Stomach (tissue), 4 donors: ENCODE measurements at regions not wholly inside any gene's neighbourhood (a gene's known extent, or its start where the extent isn't known, plus 50 kb on each side); places are given as distances from the start of the nearest gene placed in this dataset.

Source experiments
- EP300 ChIP-seq: sonication (generic); formaldehyde crosslinking; IDR thresholded peaks from one replicate; pipeline ENCODE4 v1.6.1; 2017; ENCODE audit warnings: antibody characterized with exemption
- POLR2A ChIP-seq, 4 donors: fragments of 450-650 bp; IDR thresholded peaks; one replicate each; pipeline ENCODE4 v1.6.1; 2016; ENCODE audit warnings: antibody characterized with exemption in 4 of 4, control low read depth in 2 of 4, mild to moderate bottlenecking in 1 of 4, moderate library complexity in 1 of 4
- POLR2AphosphoS5 ChIP-seq, 3 donors: sonication (generic); formaldehyde crosslinking; IDR thresholded peaks; one replicate each; pipeline ENCODE4 v1.6.1; 2016; ENCODE audit warnings: antibody characterized with exemption in 3 of 3
- TF ChIP-seq, protein P1 (sequence below), 7 experiments: fragments of 450-650 bp in 4 of 7; fragments of 200-600 bp in 3 of 7; sonication (generic) in 3 of 7; IDR thresholded peaks; one replicate each; pipeline ENCODE4 v1.5.1; 2016 to 2019; ENCODE audit warnings: antibody characterized with exemption in 7 of 7, control low read depth in 2 of 7, mild to moderate bottlenecking in 1 of 7

DNA sequence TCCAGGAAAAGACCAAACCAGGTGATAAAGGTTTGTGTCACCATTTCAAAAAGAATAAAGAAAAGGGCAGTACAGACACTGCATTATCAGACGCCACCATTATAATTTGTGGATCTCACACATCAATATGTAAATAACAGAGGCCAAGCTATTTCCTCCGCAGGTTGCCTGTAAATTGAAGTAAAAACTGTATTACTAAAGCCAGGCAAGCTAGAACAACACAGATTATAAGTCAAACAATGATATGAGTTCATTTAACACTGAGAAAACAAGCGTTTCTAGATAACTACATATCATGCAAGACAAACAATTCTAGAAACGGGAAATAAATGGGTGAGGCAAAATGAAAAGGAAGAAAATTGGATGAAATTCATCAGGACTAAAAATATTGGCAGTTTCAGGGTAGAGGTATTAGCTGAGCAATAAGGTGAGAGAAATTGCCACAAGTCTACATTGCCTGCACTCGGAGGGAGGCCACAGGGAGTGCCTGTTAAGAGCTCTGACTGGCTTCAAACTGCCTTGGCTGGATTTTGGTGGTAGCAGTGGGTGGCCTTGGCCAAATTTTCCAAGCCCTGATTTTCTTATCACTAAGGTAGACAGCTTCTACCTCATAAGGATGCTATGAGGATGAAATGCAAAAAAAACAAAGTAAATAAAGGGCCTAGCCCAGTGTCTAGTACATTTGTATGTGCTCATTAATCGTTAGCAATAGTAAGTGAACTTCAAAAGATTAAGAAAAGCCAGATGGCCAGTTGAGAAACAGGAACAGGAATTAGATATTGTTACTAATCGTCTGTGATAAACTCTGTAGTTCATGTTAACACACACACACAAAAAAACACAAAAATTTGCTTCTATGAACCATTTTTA, 240.0 kb upstream of the NFE2L3 start:
- TF ChIP-seq, protein P1, sequence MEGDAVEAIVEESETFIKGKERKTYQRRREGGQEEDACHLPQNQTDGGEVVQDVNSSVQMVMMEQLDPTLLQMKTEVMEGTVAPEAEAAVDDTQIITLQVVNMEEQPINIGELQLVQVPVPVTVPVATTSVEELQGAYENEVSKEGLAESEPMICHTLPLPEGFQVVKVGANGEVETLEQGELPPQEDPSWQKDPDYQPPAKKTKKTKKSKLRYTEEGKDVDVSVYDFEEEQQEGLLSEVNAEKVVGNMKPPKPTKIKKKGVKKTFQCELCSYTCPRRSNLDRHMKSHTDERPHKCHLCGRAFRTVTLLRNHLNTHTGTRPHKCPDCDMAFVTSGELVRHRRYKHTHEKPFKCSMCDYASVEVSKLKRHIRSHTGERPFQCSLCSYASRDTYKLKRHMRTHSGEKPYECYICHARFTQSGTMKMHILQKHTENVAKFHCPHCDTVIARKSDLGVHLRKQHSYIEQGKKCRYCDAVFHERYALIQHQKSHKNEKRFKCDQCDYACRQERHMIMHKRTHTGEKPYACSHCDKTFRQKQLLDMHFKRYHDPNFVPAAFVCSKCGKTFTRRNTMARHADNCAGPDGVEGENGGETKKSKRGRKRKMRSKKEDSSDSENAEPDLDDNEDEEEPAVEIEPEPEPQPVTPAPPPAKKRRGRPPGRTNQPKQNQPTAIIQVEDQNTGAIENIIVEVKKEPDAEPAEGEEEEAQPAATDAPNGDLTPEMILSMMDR (IDR thresholded peaks at IDR 0.05): no peak
- TF ChIP-seq POLR2A (IDR thresholded peaks at IDR 0.05) (no peak), POLR2AphosphoS5 (IDR thresholded peaks at IDR 0.05) (no peak), EP300 (no peak)
